SK-N-SH (cell line): ENCODE measurements at regions not wholly inside any gene's neighbourhood (a gene's known extent, or its start where the extent isn't known, plus 50 kb on each side); places are given as distances from the start of the nearest gene placed in this dataset.

ENCODE experiments used
- CTCF ChIA-PET: fragments of 300-600, 350-600 bp; formaldehyde crosslinking; extraction: SDS; loops from one replicate; lab custom pipeline; 2021; lab: Yijun Ruan, JAX
- POLR2A ChIA-PET: fragments of 350-600 bp; sonication (Branson Sonifier 250); formaldehyde crosslinking; extraction: SDS; loops from one replicate; lab custom pipeline; 2020; ENCODE audit warnings: antibody characterized with exemption, inconsistent platforms; lab: Yijun Ruan, JAX
- DNase-seq: peaks from one replicate; pipeline ENCODE4 v3.0.0; 2012
- H2AFZ ChIP-seq: fragments of 200-600 bp; sonication (generic); 2 replicates; pipeline ENCODE4 v1.8.1; 2016; ENCODE audit warnings: antibody characterized with exemption, mild to moderate bottlenecking, low read depth
- H3F3A ChIP-seq: fragments of 200-600 bp; sonication (generic); replicated peaks from 2 replicates; pipeline ENCODE3; 2016; ENCODE audit warnings: antibody characterized with exemption, mild to moderate bottlenecking; ENCODE audit not compliant: insufficient read depth
- H3K27ac ChIP-seq, 2 experiments: fragments of 200-500 bp in 1 of 2; fragments of 200-600 bp in 1 of 2; sonication (Bioruptor generic) in 1 of 2; sonication (generic), shearing (Covaris generic) in 1 of 2; 2 replicates each; pipeline versions ENCODE4 v1.5.1 to v1.6.1; 2014 to 2016; ENCODE audit warnings: low read depth in 2 of 2, inconsistent platforms in 1 of 2, low read length in 1 of 2, mild to moderate bottlenecking in 1 of 2, mixed read lengths in 1 of 2
- H3K27me3 ChIP-seq: fragments of 200-600 bp; sonication (generic), shearing (Covaris generic); 2 replicates; pipeline ENCODE4 v1.6.1; 2016; ENCODE audit warnings: mixed run types; ENCODE audit not compliant: insufficient read depth
- H3K36me3 ChIP-seq, 2 experiments: fragments of 200-500 bp in 1 of 2; fragments of 200-600 bp in 1 of 2; sonication (Bioruptor generic) in 1 of 2; sonication (generic) in 1 of 2; replicated peaks in 1 of 2; 2 replicates each; pipeline versions ENCODE3 to v1.5.1; 2014 to 2016; ENCODE audit warnings: low read length in 1 of 2, mild to moderate bottlenecking in 1 of 2; ENCODE audit not compliant: insufficient read depth in 2 of 2, control insufficient read depth in 1 of 2
- H3K4me1 ChIP-seq, 2 experiments: fragments of 200-500 bp in 1 of 2; fragments of 200-600 bp in 1 of 2; sonication (Bioruptor generic) in 1 of 2; sonication (generic), shearing (Covaris generic) in 1 of 2; 2 replicates each; pipeline versions ENCODE4 v1.5.1 to v1.6.1; 2014 to 2016; ENCODE audit warnings: low read depth in 1 of 2, low read length in 1 of 2, mixed run types in 1 of 2; ENCODE audit not compliant: insufficient read depth in 2 of 2, control insufficient read depth in 1 of 2
- H3K4me2 ChIP-seq: fragments of 200-600 bp; sonication (generic), shearing (Covaris generic); 2 replicates; pipeline ENCODE4 v1.6.1; 2017; ENCODE audit warnings: mixed run types
- H3K4me3 ChIP-seq, 2 experiments: fragments of 200-500 bp in 1 of 2; fragments of 200-600 bp in 1 of 2; sonication (Bioruptor generic) in 1 of 2; sonication (generic), shearing (Covaris generic) in 1 of 2; 2 replicates each; pipeline versions ENCODE4 v1.5.1 to v1.8.1; 2014 to 2016; ENCODE audit warnings: low read depth in 2 of 2, inconsistent platforms in 1 of 2, low read length in 1 of 2, mild to moderate bottlenecking in 1 of 2, mixed read lengths in 1 of 2, moderate library complexity in 1 of 2
- H3K79me2 ChIP-seq: fragments of 200-600 bp; sonication (generic); 2 replicates; pipeline ENCODE4 v1.8.1; 2017; ENCODE audit warnings: mild to moderate bottlenecking; ENCODE audit not compliant: insufficient read depth
- H3K9ac ChIP-seq: fragments of 200-600 bp; sonication (generic); 2 replicates; pipeline ENCODE4 v1.6.1; 2017; ENCODE audit warnings: mixed run types
- H3K9me2 ChIP-seq: fragments of 200-600 bp; sonication (generic); 2 replicates; pipeline ENCODE4 v1.6.1; 2017; ENCODE audit warnings: mixed run types
- H3K9me3 ChIP-seq: fragments of 200-600 bp; sonication (generic); 2 replicates; pipeline ENCODE4 v1.6.1; 2017; ENCODE audit warnings: mixed run types, mild to moderate bottlenecking, moderate library complexity
- H4K20me1 ChIP-seq: fragments of 200-600 bp; sonication (generic); 2 replicates; pipeline ENCODE4 v1.6.1; 2017; ENCODE audit warnings: mild to moderate bottlenecking, mixed run types; ENCODE audit not compliant: insufficient read depth
- ELF1 ChIP-seq: IDR thresholded peaks from 2 replicates; pipeline ENCODE4 v1.4.0; 2012
- EP300 ChIP-seq, 2 experiments: IDR thresholded peaks; 2 replicates each; pipeline versions ENCODE4 v1.4.0 to v1.6.1; 2012; ENCODE audit warnings: borderline replicate concordance in 1 of 2, low read depth in 1 of 2, low read length in 1 of 2
- FOSL2 ChIP-seq: IDR thresholded peaks from 2 replicates; pipeline ENCODE4 v1.4.0; 2012; ENCODE audit warnings: low read depth, mild to moderate bottlenecking, moderate library complexity, borderline replicate concordance
- FOXJ3 ChIP-seq: sonication (generic); formaldehyde crosslinking; IDR thresholded peaks from 2 replicates; pipeline ENCODE4 v1.5.1; 2020; ENCODE audit warnings: mild to moderate bottlenecking, missing genetic modification reagents
- GATA2 ChIP-seq: sonication (generic); formaldehyde crosslinking; IDR thresholded peaks from 2 replicates; pipeline ENCODE4 v1.5.0; 2020; ENCODE audit warnings: mild to moderate bottlenecking, missing genetic modification reagents
- JUND ChIP-seq: IDR thresholded peaks from 2 replicates; pipeline ENCODE4 v1.4.0; 2012
- MEF2A ChIP-seq: IDR thresholded peaks from 2 replicates; pipeline ENCODE4 v1.4.0; 2012; ENCODE audit warnings: low read depth, borderline replicate concordance
- RAD21 ChIP-seq: IDR thresholded peaks from 2 replicates; pipeline ENCODE4 v1.6.1; 2012; ENCODE audit warnings: mild to moderate bottlenecking, low read length
- RFX5 ChIP-seq: IDR thresholded peaks from 2 replicates; pipeline ENCODE4 v1.6.1; 2012; ENCODE audit warnings: mild to moderate bottlenecking, improper control_type of control experiment, low read length
- TAF1 ChIP-seq: IDR thresholded peaks from 2 replicates; pipeline ENCODE4 v1.6.1; 2012; ENCODE audit warnings: low read depth, mild to moderate bottlenecking, low read length, moderate library complexity, borderline replicate concordance
- WGBS: methylation state at CpG from one replicate; pipeline ENCODE4 v1.1.6; 2017; ENCODE audit warnings: low lambda C conversion rate; 5-methylcytosine and 5-hydroxymethylcytosine counted together
- TF ChIP-seq, protein P1 (sequence below): IDR thresholded peaks from 2 replicates; pipeline ENCODE4 v1.4.0; 2012; ENCODE audit warnings: low read depth, borderline replicate concordance
- TF ChIP-seq, protein P2 (sequence below): fragments of 150-350 bp; IDR thresholded peaks from 2 replicates; pipeline ENCODE4 v1.6.1; 2016; ENCODE audit warnings: mild to moderate bottlenecking, low read depth, low read length
- TF ChIP-seq, protein P3 (sequence below): IDR thresholded peaks from 2 replicates; pipeline ENCODE4 v1.4.0; 2012; ENCODE audit warnings: low read depth
- TF ChIP-seq, protein P4 (sequence below): IDR thresholded peaks from 2 replicates; pipeline ENCODE4; 2012

DNA sequence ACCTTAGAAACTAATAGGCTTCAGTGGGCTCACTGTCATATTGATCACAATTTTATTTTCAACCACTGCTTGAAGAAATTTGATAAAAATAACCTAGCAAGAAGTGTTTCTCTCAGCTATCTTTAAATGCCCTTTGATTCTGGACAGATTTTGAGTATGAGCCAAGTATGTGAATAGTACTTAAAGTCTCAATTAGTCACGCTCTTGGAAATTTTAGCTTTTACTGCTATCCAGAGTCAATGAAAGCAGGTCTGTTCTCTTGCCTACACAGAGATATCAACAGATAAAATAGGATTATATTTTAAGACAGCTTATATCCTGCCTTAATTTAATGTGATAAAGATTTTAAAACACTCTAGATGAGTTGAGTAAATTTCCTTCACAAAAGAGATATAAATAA is 337.3 kb downstream of the CBLN2 start:
- Histone ChIP-seq H2AFZ (no peak overlapping the region), H3K9ac (no peak overlapping the region), H3K27ac (no peak overlapping the region), H3K9me2 (no peaks in the 10 kb centered on the region), H3K4me2 (no peak overlapping the region), H3K36me3 (no peaks in the 10 kb centered on the region), H3K4me1 (peaks cover 0 to 4% of the 10 kb centered on the region in 2 experiments; a peak in 1 of 4 replicates), H3K27me3 (no peaks in the 10 kb centered on the region), H3K79me2 (no peaks in the 10 kb centered on the region), H3F3A (no peaks in the 10 kb centered on the region), H3K9me3 (no peaks in the 10 kb centered on the region), H3K4me3 (no peak overlapping the region), H4K20me1 (no peaks in the 10 kb centered on the region)
- no peak for TF ChIP-seq GATA2 (CRISPR knock-in tag)
- TF ChIP-seq RAD21: no peak
- no peak for TF ChIP-seq EP300 (IDR thresholded peaks at IDR 0.05; ENCODE audit: borderline replicate concordance in 1 of 2, low read depth in 1 of 2, low read length in 1 of 2)
- TF ChIP-seq TAF1: no peak
- no peak for TF ChIP-seq RFX5
- ChIA-PET POLR2A (no interaction called here), CTCF (no interaction called here)
- no peak for DNase-seq
- 68% methylated on average over 1 of the region's 1 CpG for WGBS

DNA sequence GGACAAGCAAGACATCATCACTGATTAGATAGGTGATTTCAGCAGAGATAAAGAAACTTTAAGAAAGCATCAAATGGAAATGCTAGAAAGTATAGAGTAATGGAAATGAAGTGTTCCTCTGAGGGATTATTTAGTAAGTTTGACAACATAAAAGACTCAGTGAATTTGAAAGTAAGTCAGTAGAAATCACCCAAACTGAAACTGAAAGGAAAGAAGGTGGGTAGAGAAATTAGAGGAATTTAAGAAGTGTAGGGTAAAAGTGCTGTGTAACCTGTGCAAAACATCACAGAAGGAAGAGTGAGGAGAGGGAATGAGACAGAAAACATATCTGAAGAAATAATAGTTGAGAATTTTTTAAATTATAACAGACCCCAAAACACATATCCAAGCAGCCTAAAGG is 343.1 kb downstream of the CBLN2 start:
- H3K36me3 ChIP-seq: no peaks in the 10 kb centered on the region
- H3K79me2 ChIP-seq: no peaks in the 10 kb centered on the region
- H3K4me2 ChIP-seq: no peak overlapping the region
- no peak overlapping the region for H3K9ac ChIP-seq
- H3K27ac ChIP-seq: no peak overlapping the region
- CTCF ChIA-PET: no interaction called here
- no peaks in the 10 kb centered on the region for H3K27me3 ChIP-seq
- no peak overlapping the region for H3K4me3 ChIP-seq
- no peak for TF ChIP-seq MEF2A
- TF ChIP-seq FOSL2: no peak
- TF ChIP-seq, protein P1, sequence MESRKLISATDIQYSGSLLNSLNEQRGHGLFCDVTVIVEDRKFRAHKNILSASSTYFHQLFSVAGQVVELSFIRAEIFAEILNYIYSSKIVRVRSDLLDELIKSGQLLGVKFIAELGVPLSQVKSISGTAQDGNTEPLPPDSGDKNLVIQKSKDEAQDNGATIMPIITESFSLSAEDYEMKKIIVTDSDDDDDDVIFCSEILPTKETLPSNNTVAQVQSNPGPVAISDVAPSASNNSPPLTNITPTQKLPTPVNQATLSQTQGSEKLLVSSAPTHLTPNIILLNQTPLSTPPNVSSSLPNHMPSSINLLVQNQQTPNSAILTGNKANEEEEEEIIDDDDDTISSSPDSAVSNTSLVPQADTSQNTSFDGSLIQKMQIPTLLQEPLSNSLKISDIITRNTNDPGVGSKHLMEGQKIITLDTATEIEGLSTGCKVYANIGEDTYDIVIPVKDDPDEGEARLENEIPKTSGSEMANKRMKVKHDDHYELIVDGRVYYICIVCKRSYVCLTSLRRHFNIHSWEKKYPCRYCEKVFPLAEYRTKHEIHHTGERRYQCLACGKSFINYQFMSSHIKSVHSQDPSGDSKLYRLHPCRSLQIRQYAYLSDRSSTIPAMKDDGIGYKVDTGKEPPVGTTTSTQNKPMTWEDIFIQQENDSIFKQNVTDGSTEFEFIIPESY: no peak
- TF ChIP-seq, protein P2, sequence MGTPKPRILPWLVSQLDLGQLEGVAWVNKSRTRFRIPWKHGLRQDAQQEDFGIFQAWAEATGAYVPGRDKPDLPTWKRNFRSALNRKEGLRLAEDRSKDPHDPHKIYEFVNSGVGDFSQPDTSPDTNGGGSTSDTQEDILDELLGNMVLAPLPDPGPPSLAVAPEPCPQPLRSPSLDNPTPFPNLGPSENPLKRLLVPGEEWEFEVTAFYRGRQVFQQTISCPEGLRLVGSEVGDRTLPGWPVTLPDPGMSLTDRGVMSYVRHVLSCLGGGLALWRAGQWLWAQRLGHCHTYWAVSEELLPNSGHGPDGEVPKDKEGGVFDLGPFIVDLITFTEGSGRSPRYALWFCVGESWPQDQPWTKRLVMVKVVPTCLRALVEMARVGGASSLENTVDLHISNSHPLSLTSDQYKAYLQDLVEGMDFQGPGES: no peak
- H3K4me1 ChIP-seq: no peaks in the 10 kb centered on the region
- no peaks in the 10 kb centered on the region for H4K20me1 ChIP-seq
- DNase-seq: no peak
- no peaks in the 10 kb centered on the region for H3K9me2 ChIP-seq
- POLR2A ChIA-PET: no interaction called here
- H2AFZ ChIP-seq: no peak overlapping the region
- no peaks in the 10 kb centered on the region for H3F3A ChIP-seq
- H3K9me3 ChIP-seq: no peaks in the 10 kb centered on the region

DNA sequence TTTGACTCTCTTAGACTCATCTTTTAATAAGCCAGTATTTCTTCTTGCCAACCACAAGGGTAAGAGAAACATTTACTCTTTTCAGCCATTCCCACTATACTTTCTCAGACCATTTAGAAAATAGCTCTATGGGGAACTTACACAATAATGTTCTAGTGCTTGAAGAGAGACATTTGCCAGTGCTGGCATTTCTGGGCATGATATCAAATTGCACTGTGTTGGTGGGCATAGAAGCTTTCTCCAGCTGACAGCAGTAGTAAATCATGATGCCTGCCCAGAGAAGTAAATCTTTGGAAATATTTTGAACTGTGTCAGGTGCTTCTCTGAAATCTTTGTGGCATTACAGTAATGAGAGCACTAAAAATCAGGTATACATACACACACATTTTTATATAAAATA is 346.6 kb downstream of the CBLN2 start:
- Histone ChIP-seq H4K20me1 (no peaks in the 10 kb centered on the region), H3K27me3 (no peaks in the 10 kb centered on the region), H2AFZ (no peak overlapping the region), H3K9me2 (no peaks in the 10 kb centered on the region), H3F3A (no peaks in the 10 kb centered on the region), H3K36me3 (no peaks in the 10 kb centered on the region), H3K9me3 (no peaks in the 10 kb centered on the region)
- no peak for DNase-seq
- POLR2A ChIA-PET: no interaction called here
- TF ChIP-seq JUND (no peak), FOXJ3 (CRISPR knock-in tag) (no peak), GATA2 (CRISPR knock-in tag) (no peak), EP300 (IDR thresholded peaks at IDR 0.05; ENCODE audit: borderline replicate concordance in 1 of 2, low read depth in 1 of 2, low read length in 1 of 2) (no peak), ELF1 (no peak)
- TF ChIP-seq, protein P1: no peak
- TF ChIP-seq, protein P3, sequence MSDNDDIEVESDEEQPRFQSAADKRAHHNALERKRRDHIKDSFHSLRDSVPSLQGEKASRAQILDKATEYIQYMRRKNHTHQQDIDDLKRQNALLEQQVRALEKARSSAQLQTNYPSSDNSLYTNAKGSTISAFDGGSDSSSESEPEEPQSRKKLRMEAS: no peak
- TF ChIP-seq, protein P4, sequence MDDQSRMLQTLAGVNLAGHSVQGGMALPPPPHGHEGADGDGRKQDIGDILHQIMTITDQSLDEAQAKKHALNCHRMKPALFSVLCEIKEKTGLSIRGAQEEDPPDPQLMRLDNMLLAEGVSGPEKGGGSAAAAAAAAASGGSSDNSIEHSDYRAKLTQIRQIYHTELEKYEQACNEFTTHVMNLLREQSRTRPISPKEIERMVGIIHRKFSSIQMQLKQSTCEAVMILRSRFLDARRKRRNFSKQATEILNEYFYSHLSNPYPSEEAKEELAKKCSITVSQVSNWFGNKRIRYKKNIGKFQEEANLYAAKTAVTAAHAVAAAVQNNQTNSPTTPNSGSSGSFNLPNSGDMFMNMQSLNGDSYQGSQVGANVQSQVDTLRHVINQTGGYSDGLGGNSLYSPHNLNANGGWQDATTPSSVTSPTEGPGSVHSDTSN: no peak
- TF ChIP-seq, all 33 proteins: peak for 0
- Histone ChIP-seq H3K27ac (no peak overlapping the region), H3K79me2 (no peaks in the 10 kb centered on the region), H3K4me2 (no peak overlapping the region), H3K4me3 (no peak overlapping the region), H3K9ac (no peak overlapping the region), H3K4me1 (no peaks in the 10 kb centered on the region)
- CTCF ChIA-PET: no interaction called here
